Fibroblast of skin of right biceps (primary cell): ENCODE measurements at regions not wholly inside any gene's neighbourhood (a gene's known extent, or its start where the extent isn't known, plus 50 kb on each side); places are given as distances from the start of the nearest gene placed in this dataset.
"Not testable (repeated sequence)": the region's sequence is repeated elsewhere in the genome, so short reads cannot be mapped to it uniquely, and the experiment has no call there.

Experiments
- DNase-seq: peaks from one replicate; pipeline ENCODE4 v3.0.0-alpha.2; 2013

DNA sequence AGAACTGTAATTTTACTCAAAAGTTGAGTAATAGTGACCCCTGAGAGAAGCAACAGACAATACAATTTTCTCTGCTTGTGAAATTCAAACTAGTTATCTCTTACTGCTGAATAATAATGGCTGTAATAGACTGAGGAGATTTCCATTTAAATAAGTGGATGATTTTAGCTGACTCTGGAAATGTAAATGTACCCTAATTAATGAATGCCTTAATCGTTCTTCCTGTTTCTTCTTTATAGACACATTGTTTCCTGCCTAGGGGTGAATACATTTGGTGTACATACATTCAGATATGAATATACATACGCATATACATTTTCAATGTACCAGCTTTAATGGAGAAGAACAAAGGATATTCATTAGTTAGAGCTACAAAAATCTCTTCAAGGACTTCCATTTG is 611.9 kb downstream of the TFAP2B start:
- no peak for DNase-seq

- DNase-seq = no peak
Observed at GRCh38 chr6:51432481-51432880, 613.8 kb downstream of the TFAP2B start.

DNA sequence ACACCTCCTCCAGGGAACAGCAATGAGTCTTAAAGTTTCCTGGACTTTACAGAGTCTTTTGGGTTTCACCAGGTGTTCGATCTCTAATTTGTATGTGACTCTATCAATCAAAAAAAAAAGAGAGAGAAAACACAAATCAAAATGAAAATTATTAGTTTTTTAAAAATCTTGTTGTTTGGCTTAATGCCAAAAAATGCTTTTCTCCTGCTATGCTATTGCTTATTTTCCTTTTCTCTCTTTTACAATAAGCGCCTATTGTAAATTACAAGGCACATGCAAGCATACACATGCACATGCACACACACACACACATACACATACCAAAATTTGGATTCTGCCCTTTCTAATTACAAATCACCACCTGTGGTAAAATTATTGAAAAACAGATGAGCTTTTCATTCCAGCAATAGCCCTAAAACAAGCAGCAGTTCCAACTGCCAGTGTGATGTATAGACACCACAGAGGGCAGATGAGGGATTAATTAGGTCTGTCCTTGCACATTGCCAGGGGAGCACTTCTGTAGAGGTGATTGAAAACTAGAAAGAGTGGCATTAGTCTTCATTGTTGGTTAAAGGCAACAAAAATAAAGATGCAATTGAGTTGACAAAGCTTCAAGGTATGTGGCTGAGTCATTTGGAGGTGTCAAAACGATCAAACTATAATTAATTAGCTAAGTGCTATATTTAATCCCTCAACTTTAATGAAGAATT is 631.7 kb downstream of the TFAP2B start:
- no peak for DNase-seq

- no peak for DNase-seq
Observed at GRCh38 chr6:51450958-51451357, 632.3 kb downstream of the TFAP2B start.

GRCh38 chr6:51456282-51456681 is 631.1 kb downstream of the PKHD1 start:
- DNase-seq = no peak

- DNase-seq = no peak
Observed at GRCh38 chr6:51459958-51460357, 627.5 kb downstream of the PKHD1 start.

GRCh38 chr6:51462896-51463295 is 624.5 kb downstream of the PKHD1 start:
- no peak for DNase-seq

GRCh38 chr6:51463321-51463720 is 624.1 kb downstream of the PKHD1 start:
- no peak for DNase-seq

DNA sequence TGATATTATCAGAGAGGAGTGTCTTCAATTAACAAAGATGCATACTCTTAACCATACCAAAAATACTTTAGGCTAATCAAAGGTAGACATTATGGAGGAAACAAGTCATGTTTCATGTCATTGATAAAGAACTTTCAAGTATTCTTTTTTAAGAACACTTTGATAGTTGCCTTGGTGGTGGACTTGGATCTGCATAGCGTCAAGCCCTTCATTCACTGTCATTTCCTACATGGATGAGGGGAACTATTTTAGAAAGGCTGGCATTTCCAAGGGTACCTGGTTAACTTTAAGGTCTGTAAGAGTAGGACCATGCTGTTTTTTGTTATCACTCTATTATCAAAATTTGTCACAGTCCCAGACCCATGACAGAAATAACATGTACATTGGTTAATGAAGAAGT is 622.5 kb downstream of the PKHD1 start:
- no peak for DNase-seq

- no peak for DNase-seq
Observed at GRCh38 chr6:51466427-51466826, 621.0 kb downstream of the PKHD1 start.

- DNase-seq = no peak
Observed at GRCh38 chr6:51467231-51467952, 620.0 kb downstream of the PKHD1 start.

DNA sequence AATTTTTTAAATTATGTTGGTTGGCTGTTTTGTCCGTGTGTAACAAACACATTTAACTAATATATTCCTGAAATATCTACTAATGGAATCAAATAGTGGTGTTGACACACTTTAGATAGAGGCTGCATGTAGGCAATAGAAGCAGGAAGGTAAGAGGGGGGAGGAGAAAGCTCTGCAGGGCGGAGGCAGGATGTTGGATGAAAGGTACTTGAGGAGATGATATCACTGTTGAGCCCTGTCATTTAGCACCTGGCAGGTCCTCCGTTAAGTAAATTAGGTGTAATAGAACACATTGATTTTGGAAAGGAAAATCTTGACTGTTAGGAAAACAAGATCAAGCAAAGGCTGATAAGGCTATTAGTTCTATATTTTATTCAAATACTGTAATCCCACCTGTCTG is 618.7 kb downstream of the PKHD1 start:
- no peak for DNase-seq

DNA sequence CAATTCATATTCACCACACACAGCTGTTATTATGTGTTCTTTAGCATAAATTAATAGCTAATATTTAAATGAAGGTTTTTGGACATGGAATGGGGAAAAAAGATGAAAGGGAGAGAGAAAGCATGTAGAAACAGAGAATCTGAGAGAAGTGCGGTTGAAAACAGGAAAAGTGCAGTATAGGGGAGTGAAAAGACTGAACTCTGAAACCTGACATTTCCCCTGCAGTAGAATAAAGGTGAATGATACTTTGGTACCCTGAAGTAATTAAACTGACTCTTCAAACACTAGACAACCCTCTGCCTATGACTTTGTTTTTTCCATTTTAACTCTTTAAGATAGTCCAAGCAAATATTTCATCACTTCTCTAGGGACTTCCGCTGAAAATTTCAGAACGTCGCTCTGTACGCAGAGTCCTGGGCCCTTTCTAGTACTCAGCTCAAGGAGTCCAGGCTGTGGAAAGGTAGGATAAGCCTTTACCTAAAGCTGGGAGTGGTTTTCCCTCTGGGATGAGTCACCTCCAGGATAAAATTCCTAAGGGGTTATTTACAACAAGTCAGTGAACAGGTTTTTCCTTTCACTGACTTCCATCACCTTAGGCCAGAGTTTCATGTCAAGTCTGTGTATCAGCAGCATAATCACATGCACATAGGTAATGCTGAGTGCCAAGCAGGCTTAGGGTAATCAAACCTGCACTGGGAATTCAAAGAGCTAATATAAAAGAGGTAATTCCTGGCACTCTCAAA is 614.5 kb downstream of the PKHD1 start:
- no peak for DNase-seq

DNA sequence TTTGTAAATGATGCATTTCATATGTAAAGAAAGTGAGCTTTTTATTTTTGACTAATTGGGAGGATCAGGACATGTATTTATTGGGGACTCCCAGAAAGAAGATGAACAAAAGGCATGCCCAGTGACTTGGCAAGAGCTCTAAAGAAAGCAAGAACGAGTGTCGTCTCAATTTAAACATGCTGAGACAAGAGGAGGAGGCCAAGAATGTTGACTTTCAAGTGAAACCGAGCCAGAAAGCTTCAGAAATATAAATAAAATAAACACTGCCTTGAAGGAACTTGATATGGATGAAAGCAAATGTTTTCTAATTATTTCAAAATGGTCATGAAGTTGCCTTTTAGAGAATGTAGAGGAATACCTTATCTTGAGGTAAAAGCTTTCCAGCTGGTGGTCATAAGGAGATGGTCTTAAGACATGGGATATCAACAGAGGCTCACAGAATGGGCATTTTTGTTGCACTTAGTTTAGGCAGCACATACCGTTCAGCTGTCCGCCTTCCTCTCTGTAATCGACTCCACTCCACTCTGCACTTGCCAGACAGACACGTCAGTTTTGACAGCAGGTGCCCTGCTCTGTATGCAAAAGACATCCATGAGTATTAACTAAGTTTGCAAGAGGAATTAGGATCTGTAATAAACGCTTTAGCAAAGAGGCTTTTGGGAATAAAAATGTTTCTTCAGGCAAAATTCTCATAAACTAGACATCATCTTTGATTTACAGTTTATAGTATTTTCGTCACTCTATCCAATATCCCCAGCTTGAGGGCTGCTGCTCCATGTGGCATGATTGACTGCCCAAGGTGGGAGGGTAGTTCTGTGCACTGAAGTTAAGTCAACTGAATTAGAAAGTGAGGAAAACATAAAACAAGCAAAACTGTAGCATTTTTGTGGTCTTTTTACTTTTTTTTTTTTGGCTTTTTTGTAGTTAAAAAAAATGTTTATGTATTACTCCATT is 613.1 kb downstream of the PKHD1 start:
- DNase-seq = no peak

- no peak for DNase-seq
Observed at GRCh38 chr6:51477711-51478311, 609.6 kb downstream of the PKHD1 start.

DNA sequence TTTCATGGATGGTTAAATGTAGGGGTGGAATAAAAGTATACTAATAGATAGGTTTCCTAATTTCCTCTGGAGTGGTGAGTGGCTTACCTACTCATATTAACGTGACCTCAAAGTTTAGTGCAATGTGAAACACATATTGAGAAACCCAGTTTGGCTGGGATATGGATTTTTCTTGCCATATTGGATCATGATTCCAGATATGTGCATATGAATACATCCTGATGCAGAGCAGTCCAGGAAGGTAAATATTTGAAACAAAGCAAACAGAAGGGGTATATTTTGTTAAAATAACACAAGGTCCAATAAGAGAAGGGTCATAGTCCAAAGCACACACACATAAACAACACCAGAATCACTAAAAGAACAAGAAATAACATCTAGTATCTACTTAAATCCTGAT is 608.1 kb downstream of the PKHD1 start:
- no peak for DNase-seq

- DNase-seq = no peak
Observed at GRCh38 chr6:51480040-51480439, 607.4 kb downstream of the PKHD1 start.

DNA sequence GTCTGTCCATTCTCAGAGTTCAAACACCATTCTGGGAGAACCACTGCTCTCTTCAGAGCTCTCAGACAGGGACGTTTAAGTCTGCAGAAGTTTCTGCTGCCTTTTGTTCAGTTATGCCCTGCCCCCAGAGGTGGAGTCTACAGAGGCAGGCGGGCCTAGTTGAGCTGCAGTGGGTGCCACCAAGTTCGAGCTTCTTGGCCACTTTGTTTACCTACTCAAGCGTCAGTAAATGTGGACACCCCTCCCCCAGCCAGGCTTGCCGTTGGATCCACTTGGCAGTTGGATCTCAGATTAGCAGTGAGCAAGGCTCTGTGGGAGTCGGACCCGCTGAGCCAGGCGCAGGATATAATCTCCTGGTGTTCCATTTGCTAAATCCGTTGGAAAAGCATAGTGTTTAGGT is 601.5 kb downstream of the PKHD1 start:
- not testable (repeated sequence) for DNase-seq

DNA sequence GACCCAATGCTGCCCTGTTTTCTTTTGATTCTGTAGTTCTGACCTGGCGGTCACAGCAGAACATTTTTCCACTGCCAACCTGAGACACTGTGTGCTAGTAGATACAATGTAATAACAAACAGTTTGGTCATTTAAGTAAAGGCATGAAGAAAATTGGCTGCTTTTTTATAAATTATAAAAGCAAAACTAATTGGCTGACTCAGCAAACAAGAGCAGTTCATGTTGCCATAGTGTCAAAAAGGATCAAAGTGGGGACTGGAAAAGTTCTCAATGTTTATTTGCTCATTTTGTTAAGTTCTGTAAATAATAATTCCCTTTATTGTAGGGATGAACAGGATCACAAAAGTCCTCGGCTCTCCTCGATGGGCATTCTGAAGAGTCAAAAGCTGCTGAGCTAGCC is 599.5 kb downstream of the PKHD1 start:
- DNase-seq = no peak

DNA sequence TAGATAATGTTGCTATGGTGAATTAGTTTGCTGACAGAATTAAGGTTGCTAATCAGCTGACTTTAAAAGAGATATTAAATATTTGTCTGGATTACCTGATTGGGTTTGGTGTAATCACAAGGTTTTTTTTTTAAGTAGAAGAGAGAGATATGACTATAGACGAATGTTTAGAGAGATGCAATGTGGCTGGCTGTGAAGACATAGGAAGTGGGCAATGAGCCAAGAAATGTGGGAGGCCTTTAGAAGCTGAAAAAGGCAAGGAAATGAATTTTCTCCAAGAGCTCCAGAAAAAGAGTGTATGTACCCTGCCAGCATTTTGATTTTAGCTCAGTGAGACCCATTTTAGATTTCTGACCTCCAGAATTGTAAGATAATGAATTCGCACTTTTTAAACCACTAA is 598.3 kb downstream of the PKHD1 start:
- DNase-seq = no peak

DNA sequence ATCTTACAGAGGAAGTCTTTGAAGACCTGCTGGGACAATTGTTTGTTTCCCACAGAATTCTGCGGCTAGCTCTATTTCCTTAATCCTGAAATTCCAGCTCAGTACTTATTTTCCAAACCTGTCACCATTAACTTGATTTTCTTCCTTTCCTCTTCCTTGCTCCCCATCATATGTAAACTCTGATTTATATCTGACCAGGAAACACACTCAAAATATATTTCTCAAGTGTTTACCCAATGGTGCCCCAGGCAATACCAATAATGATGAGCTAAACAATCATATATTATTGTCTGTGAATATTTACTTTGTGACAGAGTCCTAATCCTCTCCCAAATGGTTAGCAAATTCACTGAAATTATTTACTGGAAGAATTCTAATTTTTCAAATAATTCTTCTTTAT is 597.3 kb downstream of the PKHD1 start:
- no peak for DNase-seq

- no peak for DNase-seq
Observed at GRCh38 chr6:51494342-51494741, 593.1 kb downstream of the PKHD1 start.
